ENCODE measurements at regions not wholly inside any gene's neighbourhood (a gene's known extent, or its start where the extent isn't known, plus 50 kb on each side); places are given as distances from the start of the nearest gene placed in this dataset.

GRCh38 chr2:144146076-144146475, 373.8 kb downstream of the ZEB2 start:
- TF ChIP-seq, protein P1, sequence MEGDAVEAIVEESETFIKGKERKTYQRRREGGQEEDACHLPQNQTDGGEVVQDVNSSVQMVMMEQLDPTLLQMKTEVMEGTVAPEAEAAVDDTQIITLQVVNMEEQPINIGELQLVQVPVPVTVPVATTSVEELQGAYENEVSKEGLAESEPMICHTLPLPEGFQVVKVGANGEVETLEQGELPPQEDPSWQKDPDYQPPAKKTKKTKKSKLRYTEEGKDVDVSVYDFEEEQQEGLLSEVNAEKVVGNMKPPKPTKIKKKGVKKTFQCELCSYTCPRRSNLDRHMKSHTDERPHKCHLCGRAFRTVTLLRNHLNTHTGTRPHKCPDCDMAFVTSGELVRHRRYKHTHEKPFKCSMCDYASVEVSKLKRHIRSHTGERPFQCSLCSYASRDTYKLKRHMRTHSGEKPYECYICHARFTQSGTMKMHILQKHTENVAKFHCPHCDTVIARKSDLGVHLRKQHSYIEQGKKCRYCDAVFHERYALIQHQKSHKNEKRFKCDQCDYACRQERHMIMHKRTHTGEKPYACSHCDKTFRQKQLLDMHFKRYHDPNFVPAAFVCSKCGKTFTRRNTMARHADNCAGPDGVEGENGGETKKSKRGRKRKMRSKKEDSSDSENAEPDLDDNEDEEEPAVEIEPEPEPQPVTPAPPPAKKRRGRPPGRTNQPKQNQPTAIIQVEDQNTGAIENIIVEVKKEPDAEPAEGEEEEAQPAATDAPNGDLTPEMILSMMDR (IDR thresholded peaks at IDR 0.05; ENCODE audit: low read depth, low read length, missing control alignments), result no peak
- DNase-seq (ENCODE audit: low read depth), result no peak
- no peak overlapping the region for H3K4me3 ChIP-seq (ENCODE audit: low read depth, low read length)

DNA sequence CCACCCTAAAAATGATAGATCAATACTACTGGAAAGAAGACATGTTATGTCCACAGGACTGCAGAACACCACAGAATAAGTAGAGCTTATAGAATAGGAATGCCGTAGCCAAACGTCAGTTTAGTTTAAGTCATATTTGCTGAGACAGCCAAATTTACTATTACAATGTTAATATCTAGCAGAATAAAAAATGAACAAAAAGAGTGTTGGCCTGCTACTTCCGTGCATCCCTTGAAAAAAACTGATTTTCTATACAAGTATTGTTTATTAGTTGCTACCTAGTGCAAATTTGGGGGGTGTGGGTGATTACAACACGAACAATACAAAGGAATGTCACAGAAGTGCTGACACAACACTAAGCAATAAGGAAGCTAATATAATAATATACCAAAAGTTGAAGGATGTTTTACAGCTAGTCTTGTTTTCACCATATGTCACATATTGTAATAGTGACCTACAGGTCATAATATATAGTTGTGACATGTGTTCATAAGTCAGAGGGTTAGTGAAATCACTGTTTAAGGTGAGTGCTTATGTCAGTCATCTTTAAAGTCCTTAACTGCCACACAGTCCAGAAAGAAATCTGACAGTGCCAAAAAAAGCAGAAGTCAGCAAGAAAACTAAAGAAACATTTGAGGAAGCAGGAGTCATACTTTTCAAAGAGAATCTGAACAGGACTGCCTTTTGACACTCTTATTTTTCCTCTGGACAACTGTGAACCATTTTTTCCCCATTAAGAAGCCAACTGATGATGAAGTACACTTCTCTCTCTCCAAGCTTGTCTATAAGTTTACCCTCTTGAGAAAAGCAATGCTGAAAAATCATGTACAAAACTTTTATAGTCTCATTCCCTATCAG, 376.4 kb downstream of the ZEB2 start:
- H3K4me3 ChIP-seq (ENCODE audit: low read depth, low read length), result no peak overlapping the region
- TF ChIP-seq, protein P1 (IDR thresholded peaks at IDR 0.05; ENCODE audit: low read depth, low read length, missing control alignments), result no peak
- no peak for DNase-seq (ENCODE audit: low read depth)

GRCh38 chr2:144140891-144141290, 379.0 kb downstream of the ZEB2 start:
- TF ChIP-seq, protein P1 (IDR thresholded peaks at IDR 0.05; ENCODE audit: low read depth, low read length, missing control alignments), result no peak
- no peak for DNase-seq (ENCODE audit: low read depth)
- no peak overlapping the region for H3K4me3 ChIP-seq (ENCODE audit: low read depth, low read length)

GRCh38 chr2:144137705-144138428, 382.1 kb downstream of the ZEB2 start:
- DNase-seq (ENCODE audit: low read depth), result no peak
- TF ChIP-seq, protein P1 (IDR thresholded peaks at IDR 0.05; ENCODE audit: low read depth, low read length, missing control alignments), result no peak
- H3K4me3 ChIP-seq (ENCODE audit: low read depth, low read length), result no peak overlapping the region

GRCh38 chr2:144137272-144137671, 382.6 kb downstream of the ZEB2 start:
- TF ChIP-seq, protein P1 (IDR thresholded peaks at IDR 0.05; ENCODE audit: low read depth, low read length, missing control alignments), result no peak
- H3K4me3 ChIP-seq (ENCODE audit: low read depth, low read length), result no peak overlapping the region
- DNase-seq (ENCODE audit: low read depth), result no peak

DNA sequence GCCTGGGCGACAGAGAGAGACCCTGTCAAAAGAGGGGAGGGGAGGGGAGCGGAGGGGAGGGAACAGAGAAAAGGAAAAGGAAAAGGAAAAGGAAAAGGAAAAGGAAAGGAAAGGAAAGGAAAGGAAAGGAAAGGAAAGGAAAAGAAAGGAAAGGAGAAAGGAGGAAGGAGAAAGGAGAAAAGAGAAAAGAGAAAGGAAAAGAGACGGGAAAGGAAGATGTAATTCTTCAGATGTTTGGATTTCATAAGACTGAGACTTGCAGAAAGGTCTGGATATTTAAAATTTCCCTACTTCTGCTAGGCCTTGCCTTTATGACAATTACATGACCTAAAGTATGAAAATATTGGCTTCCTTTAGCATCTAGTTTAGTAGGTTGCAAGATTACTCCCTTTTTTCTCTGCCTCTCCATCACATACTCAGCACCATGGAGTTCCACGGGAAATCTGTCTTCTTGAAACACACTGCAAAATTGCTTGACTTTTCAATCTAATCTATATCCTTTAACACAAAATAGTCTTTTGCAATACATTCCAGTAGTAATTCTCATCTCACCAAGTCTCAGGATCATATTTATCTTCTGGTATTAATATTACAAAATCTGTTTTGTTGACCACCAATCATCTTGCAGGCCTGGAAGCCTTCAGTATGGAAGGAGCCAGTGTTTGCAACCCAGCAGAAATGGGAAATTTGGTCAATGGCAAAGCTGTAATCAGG, 383.5 kb downstream of the ZEB2 start:
- H3K4me3 ChIP-seq (ENCODE audit: low read depth, low read length), result no peak overlapping the region
- TF ChIP-seq, protein P1 (IDR thresholded peaks at IDR 0.05; ENCODE audit: low read depth, low read length, missing control alignments), result no peak
- DNase-seq (ENCODE audit: low read depth), result no peak

Data from GM12864 (cell line).